Fibroblast of lung (primary cell): ENCODE measurements at regions not wholly inside any gene's neighbourhood (a gene's known extent, or its start where the extent isn't known, plus 50 kb on each side); places are given as distances from the start of the nearest gene placed in this dataset.
"Not testable (repeated sequence)": the region's sequence is repeated elsewhere in the genome, so short reads cannot be mapped to it uniquely, and the experiment has no call there.

ENCODE experiments used
- DNase-seq, 2 donors: peaks; one replicate each; pipeline versions ENCODE4 v3.0.0 to v3.0.0-alpha.2; 2010; ENCODE audit warnings: low read depth in 2 of 2
- H2AFZ ChIP-seq: 2 replicates; pipeline ENCODE4 v1.5.1; 2012; ENCODE audit warnings: low read length, control low read depth, inconsistent platforms
- H3K27ac ChIP-seq: 2 replicates; pipeline ENCODE4 v1.5.1; 2011; ENCODE audit warnings: low read length, control low read depth; ENCODE audit not compliant: insufficient read depth
- H3K27me3 ChIP-seq: 2 replicates; pipeline ENCODE4 v1.5.1; 2011; ENCODE audit warnings: mild to moderate bottlenecking, low read length; ENCODE audit not compliant: control insufficient read depth, insufficient read depth
- H3K36me3 ChIP-seq: 2 replicates; pipeline ENCODE4 v1.5.1; 2011; ENCODE audit warnings: low read length; ENCODE audit not compliant: control insufficient read depth, insufficient read depth
- H3K4me1 ChIP-seq: 2 replicates; pipeline ENCODE4 v1.5.1; 2011; ENCODE audit warnings: low read length; ENCODE audit not compliant: control insufficient read depth, insufficient read depth; ENCODE audit errors: extremely low read depth
- H3K4me2 ChIP-seq: 2 replicates; pipeline ENCODE4 v1.5.1; 2011; ENCODE audit warnings: low read length, control low read depth; ENCODE audit not compliant: insufficient read depth; ENCODE audit errors: extremely low read depth
- H3K4me3 ChIP-seq, 4 experiments: fragments of 200-600 bp in 1 of 4; sonication (generic) in 1 of 4; replicated peaks in 1 of 4; 2 replicates each; pipeline ENCODE4 v1.5.1; 2011 to 2016; ENCODE audit warnings: low read length in 4 of 4, low read depth in 3 of 4, mild to moderate bottlenecking in 3 of 4, control low read depth in 2 of 4, inconsistent platforms in 1 of 4, mixed read lengths in 1 of 4; ENCODE audit not compliant: insufficient read depth in 1 of 4; ENCODE audit errors: control extremely low read depth in 1 of 4
- H3K79me2 ChIP-seq: 2 replicates; pipeline ENCODE4 v1.5.1; 2012; ENCODE audit warnings: mild to moderate bottlenecking, low read length, inconsistent platforms; ENCODE audit not compliant: control insufficient read depth, insufficient read depth
- H3K9ac ChIP-seq: 2 replicates; pipeline ENCODE4 v1.5.1; 2011; ENCODE audit warnings: mild to moderate bottlenecking, low read length, control low read depth; ENCODE audit not compliant: insufficient read depth
- H3K9me3 ChIP-seq: 2 replicates; pipeline ENCODE4 v1.5.1; 2012; ENCODE audit warnings: low read depth, low read length; ENCODE audit not compliant: control insufficient read depth, insufficient read depth
- H4K20me1 ChIP-seq: 2 replicates; pipeline ENCODE4 v1.5.1; 2011; ENCODE audit warnings: low read length; ENCODE audit not compliant: control insufficient read depth, insufficient read depth; ENCODE audit errors: extremely low read depth
- CTCF ChIP-seq, 2 donors: IDR thresholded peaks in 1 of 2; conservative IDR thresholded peaks in 1 of 2; 1 replicate in 1 of 2; 2 replicates in 1 of 2; pipeline ENCODE4 v1.5.1; 2011 to 2012; ENCODE audit warnings: low read length in 2 of 2, control low read depth in 1 of 2, inconsistent platforms in 1 of 2, low read depth in 1 of 2, mild to moderate bottlenecking in 1 of 2
- EZH2 ChIP-seq: IDR thresholded peaks from 2 replicates; pipeline ENCODE4 v1.5.1; 2012; ENCODE audit warnings: low read length, control low read depth, mild to moderate bottlenecking; ENCODE audit errors: missing control alignments

- not testable (repeated sequence) for H3K36me3 ChIP-seq, H3K27me3 ChIP-seq, H3K4me3 ChIP-seq, H4K20me1 ChIP-seq, H3K4me1 ChIP-seq, H3K9ac ChIP-seq, H3K27ac ChIP-seq, H2AFZ ChIP-seq, DNase-seq, H3K79me2 ChIP-seq, H3K9me3 ChIP-seq, H3K4me2 ChIP-seq
Observed at GRCh38 chr10:11403646-11404045, 207.8 kb downstream of the USP6NL start.

GRCh38 chr10:11403116-11403515 lies 208.3 kb downstream of the USP6NL start:
- no peaks in the 10 kb centered on the region for H3K79me2 ChIP-seq
- H2AFZ ChIP-seq, result no peak overlapping the region
- TF ChIP-seq EZH2 (no peak), CTCF (conservative IDR thresholded peaks at IDR 0.05 in 1 of 2, IDR thresholded peaks at IDR 0.05 in 1 of 2; ENCODE audit: low read depth in 1 of 2, low read length in 2 of 2) (no peak)
- no peaks in the 10 kb centered on the region for H3K4me1 ChIP-seq
- no peaks in the 10 kb centered on the region for H4K20me1 ChIP-seq
- no peaks in the 10 kb centered on the region for H3K36me3 ChIP-seq
- no peak overlapping the region for H3K4me2 ChIP-seq
- no peak for DNase-seq
- H3K27me3 ChIP-seq, result no peaks in the 10 kb centered on the region
- no peak overlapping the region for H3K4me3 ChIP-seq
- H3K9me3 ChIP-seq, result no peaks in the 10 kb centered on the region
- no peak overlapping the region for H3K9ac ChIP-seq
- H3K27ac ChIP-seq, result no peak overlapping the region

GRCh38 chr10:11402392-11402791 lies 209.1 kb downstream of the USP6NL start:
- Histone ChIP-seq H3K36me3 (no peaks in the 10 kb centered on the region), H3K79me2 (no peaks in the 10 kb centered on the region), H3K9ac (no peak overlapping the region), H3K4me2 (no peak overlapping the region), H2AFZ (no peak overlapping the region), H4K20me1 (no peaks in the 10 kb centered on the region), H3K27ac (no peak overlapping the region), H3K9me3 (no peaks in the 10 kb centered on the region), H3K4me1 (no peaks in the 10 kb centered on the region), H3K4me3 (no peak overlapping the region), H3K27me3 (no peaks in the 10 kb centered on the region)
- DNase-seq, result no peak
- no peak for TF ChIP-seq EZH2
- TF ChIP-seq CTCF (conservative IDR thresholded peaks at IDR 0.05 in 1 of 2, IDR thresholded peaks at IDR 0.05 in 1 of 2; ENCODE audit: low read depth in 1 of 2, low read length in 2 of 2), result no peak
